ENCODE measurements at regions not wholly inside any gene's neighbourhood (a gene's known extent, or its start where the extent isn't known, plus 50 kb on each side); places are given as distances from the start of the nearest gene placed in this dataset.

GRCh38 chr1:56180520-56181190 lies 398.7 kb downstream of the PLPP3 start:
- DNase-seq, result no peak

DNA sequence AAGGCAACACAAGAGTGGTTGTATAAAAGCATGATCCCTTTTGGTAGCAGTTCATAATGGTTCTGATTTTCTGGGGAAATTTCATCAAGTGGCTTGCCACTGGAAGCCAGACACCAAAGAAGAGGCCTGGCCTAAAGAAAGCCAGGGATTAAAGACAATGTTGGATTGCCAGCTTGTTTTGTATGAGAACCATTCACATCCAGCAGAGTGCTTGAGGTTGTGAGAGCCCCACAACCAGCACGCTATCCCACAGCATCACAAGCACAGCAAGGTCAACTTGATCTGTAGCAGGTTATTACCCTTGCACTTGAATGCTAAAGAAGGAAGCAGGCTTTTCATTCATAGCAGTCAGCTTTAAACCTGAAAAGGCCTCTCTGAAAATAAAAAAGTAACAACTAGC lies 399.8 kb downstream of the PLPP3 start:
- no peak for DNase-seq

GRCh38 chr1:56175211-56175610 lies 404.2 kb downstream of the PLPP3 start:
- no peak for DNase-seq

DNA sequence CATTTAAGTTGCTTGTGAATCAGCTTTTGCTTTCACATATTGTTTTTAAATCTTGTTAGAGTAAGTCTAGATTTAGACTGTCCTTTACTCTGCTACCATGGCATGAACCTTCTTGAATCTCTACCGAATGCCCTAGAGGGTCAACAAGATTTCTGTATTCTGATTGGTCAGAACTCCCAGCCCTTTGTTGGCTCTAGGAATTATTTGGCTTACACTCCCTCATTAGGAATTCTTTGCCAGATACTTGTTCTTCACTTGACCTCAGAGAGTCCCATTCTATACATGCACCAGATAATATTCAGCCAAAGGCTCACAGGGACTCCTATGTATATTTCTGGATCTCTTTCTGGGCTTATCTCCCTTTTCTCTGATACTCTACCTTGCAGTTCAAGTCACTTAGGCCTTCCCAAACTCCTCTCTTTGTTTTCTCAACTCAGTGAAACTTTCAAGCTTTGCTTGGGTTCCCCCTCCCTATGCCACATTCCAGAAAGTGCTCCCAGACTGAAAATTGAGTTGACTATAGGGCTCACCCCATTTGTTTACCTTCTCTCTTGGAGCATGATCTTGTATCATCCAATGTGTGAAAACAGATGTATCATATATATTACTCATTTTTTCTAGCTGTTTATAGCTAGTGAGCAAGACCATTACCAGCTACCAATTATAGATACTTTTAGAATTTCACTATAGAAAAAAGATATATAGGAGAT lies 405.0 kb downstream of the PLPP3 start:
- no peak for DNase-seq

- DNase-seq, result no peak
These were observed 405.6 kb downstream of the PLPP3 start for GRCh38 chr1:56173736-56174135.

- DNase-seq, result no peak
These were observed 407.7 kb downstream of the PLPP3 start for GRCh38 chr1:56171670-56172069.

DNA sequence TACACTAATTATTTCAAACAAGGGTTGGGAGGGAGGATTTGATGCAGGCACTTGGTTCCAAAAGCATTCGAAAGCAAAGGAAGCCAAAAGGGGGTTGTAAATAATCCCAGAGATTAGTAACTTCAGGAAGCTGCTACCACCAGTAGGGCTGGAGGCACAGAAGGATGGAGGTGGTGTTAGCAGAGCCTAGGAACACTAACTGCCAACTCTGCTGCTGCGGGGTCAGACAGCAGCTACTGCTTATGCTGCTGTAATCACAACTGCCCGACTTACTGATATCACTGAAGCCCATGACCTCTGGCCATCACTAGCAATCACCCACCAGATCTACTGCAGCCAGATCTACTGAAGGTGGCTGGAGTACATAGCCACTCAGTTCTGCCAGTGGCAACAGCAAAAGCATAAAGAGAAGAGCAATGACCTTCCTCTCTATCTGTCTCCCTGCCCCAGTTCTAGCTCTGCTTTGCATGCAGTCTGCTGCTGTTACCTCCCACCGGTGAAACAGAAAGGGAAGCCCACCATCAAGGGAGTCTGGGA lies 408.5 kb downstream of the PLPP3 start:
- no peak for DNase-seq

DNA sequence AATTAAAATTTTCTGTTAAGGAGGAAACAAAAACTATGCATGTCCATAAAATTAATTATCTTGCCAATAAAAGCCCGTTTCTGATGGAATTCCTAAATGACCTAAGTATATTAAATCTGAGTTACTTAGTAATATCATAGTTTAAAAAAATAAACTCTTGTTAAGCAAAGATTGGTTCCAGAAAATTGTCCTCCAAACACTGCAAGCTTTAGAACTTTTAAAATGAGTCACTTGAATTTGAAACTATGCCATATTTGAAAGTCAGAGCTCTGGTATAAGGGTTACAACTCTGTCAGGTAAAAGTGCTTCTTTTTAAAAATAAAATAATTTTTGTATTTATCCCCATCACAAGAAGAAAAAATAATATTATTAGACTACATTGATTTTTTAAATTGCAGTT lies 409.5 kb downstream of the PLPP3 start:
- no peak for DNase-seq

DNA sequence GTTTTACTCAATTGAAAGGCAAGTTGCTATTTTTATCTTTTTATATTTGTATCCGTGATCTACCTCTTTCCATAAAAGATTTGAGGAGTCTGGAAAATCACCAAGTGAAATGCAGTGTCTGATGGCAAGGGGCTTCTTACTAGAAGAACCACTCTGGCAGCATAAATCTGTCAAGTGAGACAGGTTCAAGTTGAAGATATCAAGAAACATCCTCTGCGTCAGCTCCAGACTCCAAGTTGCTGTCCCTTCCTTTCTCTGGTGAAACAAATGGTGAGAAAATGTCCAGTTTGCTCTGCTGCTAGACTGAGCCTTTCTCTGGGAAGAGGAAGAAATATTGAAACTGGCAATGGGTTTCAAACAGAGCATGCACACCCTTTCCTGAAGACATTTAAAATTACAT lies 411.2 kb downstream of the PLPP3 start:
- DNase-seq, result no peak

GRCh38 chr1:56167596-56167995 lies 411.8 kb downstream of the PLPP3 start:
- no peak for DNase-seq

DNA sequence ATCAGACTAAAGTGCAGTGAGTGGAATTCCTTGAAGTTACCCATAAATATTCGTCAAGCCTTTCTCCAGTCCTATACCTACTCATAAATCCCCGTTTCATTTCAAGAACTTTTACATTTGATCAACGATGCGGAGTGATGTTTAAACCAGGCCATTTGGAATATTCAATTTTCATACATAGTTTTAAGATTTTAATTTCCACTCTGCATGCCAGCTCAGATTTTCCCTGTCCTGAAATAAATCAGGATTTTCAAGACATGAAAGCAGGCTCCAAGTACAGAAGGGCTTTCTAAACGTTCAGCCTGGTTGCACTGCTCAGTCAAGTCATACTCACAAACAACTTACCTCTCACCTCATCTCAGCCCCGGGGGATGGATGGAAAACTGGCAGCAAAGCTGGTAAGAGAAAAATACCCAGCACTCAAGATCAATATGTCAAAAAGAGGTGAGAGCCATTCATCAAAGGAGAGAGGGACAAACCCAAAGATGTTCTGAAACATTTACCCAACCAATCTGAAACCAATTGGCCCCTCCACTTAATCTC lies 418.5 kb downstream of the PLPP3 start:
- DNase-seq, result no peak

- DNase-seq, result no peak
These were observed 422.1 kb downstream of the PLPP3 start for GRCh38 chr1:56156971-56157876.

GRCh38 chr1:56153276-56153675 lies 426.1 kb downstream of the PLPP3 start:
- DNase-seq, result no peak

DNA sequence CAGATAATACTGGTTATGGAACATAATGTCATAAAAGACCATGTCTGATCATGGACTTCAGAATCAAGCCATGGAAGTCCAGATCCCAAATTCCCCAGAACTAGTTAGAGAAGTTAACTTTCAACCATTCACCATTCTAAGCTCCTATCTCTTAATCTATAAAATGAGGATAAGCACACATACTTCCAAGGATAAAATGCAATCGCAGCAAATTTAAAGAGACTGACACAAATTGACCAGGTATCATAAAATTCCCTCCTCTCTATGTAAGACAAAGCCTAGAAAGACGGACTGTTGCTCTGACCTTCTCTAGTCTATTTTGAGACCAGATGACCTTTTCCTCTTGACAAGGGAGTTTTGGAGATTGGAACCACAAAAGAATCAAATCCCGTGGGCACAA lies 426.7 kb downstream of the PLPP3 start:
- no peak for DNase-seq

DNA sequence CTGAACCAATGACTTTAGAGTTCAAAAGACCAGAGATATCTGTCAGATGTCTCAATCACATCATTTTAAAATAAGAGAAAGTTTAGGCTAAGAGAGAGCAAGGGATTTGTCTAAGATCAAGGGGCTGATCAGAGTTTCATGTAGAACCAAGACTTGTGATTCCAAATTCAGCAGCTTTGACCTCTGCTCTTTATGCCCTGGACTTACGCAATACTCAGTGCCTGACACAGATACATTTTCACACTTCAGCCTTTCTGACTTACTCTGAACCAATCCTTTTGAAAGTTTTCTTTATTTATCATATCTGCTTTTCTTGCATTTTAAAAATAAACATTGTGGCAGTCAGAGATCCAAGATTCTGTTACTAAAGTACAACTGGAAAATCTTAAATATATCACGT lies 428.0 kb downstream of the PLPP3 start:
- no peak for DNase-seq

- DNase-seq, result no peak
These were observed 428.7 kb downstream of the PLPP3 start for GRCh38 chr1:56150441-56151215.

DNA sequence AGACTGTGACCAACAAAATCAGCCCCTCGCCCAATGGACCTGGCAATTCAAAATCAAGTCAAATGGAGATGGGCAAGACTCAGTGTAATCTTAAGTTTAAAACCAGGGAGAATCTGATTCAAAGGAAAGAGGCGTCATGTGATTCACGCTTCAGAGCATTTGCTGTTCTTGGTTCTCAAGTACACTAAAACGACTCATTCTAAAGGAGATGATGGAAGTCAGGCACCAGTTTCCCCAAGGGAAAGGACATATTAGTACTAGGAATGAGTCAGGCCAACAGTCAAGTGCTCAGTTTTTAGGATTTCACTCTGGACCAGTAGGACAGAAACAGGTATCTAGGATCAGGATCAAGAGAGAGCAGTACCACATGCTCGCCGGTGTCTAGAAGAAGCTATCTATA lies 429.6 kb downstream of the PLPP3 start:
- no peak for DNase-seq

GRCh38 chr1:56148326-56149193 lies 430.8 kb downstream of the PLPP3 start:
- DNase-seq, result no peak

DNA sequence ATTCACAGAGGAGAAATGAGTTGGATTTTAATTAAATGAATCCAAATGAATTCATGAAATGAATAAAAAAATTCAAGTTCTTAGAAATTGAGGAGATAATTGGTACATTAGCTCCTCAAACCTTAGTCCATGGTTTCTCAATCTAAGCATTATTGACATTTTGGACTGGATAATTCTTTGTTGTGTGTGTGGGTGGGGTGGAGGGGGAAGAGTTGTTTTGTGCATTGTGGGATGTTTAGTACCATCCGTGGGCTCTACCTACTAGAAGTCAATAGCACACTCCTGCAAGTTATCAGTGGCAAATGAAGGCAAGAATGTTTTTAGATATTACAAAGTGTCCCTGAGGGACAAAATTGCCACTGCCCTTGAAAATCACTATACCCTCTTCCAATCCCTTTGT lies 431.9 kb downstream of the PLPP3 start:
- no peak for DNase-seq

GRCh38 chr1:56147034-56147433 lies 432.3 kb downstream of the PLPP3 start:
- DNase-seq, result no peak

- DNase-seq, result no peak
These were observed 432.9 kb downstream of the PLPP3 start for GRCh38 chr1:56146449-56146848.

All from effector CD8-positive, alpha-beta T cell (primary cell).